GM19023 (cell line): ENCODE measurements at regions not wholly inside any gene's neighbourhood (a gene's known extent, or its start where the extent isn't known, plus 50 kb on each side); places are given as distances from the start of the nearest gene placed in this dataset.

Experiments used
- ATAC-seq: cut with Tn5 transposase; IDR thresholded peaks from one replicate; pipeline ENCODE4 v1.9.1; 2021; ENCODE audit warnings: mild to moderate bottlenecking, moderate library complexity; ENCODE audit not compliant: unreplicated experiment

DNA sequence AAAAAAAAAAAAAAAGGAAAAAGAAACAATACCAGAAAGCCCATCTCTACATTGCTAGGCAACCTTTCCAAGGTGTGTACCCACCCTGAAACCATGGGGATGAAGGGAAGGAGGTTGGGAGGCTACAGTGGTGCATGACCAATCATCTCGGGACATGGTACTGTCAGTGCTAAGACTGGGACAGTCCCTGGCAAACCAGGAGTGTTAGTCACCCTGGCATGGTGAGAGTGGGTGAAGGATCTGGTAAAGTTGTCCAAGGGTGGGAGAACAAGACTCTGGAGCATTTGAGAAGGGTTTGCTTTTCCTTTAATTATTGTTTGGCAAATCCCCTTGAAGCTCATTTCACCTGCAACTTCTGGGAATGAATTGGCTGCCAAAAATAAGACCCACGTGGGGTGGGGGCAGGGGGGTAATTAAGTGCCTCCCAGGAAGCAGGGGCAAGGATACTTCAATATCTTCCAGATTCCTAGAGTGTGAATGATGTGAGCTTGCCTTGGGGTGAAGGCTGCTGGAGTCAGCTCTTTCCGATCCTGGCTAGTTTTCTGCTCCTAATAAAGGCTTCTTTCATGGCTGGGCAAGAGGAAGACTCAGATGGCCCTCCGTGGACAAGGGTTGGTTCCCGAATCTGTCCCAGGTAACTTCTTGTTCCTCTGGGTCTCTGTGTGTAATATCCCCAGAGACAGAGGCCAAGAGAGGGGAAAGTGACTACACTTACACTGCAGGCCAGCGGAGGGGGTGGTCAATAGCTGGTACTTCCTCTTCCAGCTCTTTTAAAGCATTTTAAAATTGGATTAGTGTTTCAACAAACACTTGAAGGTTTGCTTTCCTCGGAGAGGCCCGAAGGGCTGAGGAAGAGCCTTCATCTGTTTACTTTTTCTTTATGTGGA lies 61.6 kb upstream of the SPRY4 start:
- ATAC-seq, result no peak

DNA sequence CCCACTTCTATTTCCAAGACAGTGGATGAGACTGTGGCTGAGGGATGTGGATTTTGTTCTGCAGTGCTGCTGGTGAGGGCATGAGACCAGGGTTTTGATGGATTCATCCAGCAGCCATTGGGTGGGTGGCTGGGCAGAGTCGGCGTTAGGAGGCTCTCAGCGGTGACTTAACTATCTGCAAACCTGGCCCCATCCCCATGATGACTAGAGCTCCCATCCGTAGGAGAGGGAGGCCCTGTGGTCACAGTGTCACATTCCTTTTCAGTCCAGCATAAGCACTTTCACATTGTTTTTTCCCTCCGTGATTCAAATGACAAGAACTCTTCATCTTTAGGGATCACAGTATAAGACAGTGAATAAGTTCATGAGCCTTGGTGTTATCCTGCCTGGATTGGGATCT lies 60.4 kb upstream of the SPRY4 start:
- ATAC-seq, result no peak

DNA sequence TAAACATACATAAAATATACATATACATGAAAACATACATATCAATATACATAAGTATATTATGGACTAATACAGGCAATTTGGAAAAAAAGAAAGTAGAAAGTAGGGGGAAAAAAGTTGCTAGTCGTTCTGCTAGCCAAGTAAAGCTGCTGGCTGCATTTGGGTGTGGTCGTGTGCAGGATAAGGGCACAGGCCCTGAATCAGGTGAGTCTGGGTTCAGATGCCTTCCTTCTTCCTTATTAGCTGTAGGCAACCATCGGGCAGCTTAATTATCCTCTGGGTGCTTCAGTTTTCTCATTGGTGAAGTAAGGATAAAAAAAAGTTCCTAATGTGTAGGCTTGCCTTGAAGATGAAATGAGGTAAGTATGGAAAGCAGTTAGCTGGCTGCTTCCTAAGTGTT lies 59.2 kb upstream of the SPRY4 start:
- ATAC-seq, result no peak

DNA sequence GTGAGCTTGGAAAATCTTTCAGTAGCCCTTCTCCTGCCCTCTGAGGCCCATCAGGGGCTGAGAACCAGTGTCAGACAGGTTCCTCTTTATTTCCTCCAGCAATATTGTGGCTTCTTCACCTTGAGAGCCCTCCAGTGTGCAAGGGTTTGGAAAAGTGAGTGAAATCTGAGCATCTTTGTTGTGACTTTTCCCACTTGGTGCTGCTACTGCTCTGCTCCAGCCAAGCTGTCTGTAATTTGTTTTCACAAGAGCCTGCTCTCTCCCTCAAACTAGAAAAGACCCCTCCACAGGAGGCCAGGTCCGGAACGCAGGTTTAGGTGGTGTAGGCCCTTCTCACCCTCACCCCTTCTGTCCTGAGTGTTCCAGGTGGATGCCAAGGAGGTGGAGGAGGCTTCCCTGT lies 57.4 kb upstream of the SPRY4 start:
- no peak for ATAC-seq

DNA sequence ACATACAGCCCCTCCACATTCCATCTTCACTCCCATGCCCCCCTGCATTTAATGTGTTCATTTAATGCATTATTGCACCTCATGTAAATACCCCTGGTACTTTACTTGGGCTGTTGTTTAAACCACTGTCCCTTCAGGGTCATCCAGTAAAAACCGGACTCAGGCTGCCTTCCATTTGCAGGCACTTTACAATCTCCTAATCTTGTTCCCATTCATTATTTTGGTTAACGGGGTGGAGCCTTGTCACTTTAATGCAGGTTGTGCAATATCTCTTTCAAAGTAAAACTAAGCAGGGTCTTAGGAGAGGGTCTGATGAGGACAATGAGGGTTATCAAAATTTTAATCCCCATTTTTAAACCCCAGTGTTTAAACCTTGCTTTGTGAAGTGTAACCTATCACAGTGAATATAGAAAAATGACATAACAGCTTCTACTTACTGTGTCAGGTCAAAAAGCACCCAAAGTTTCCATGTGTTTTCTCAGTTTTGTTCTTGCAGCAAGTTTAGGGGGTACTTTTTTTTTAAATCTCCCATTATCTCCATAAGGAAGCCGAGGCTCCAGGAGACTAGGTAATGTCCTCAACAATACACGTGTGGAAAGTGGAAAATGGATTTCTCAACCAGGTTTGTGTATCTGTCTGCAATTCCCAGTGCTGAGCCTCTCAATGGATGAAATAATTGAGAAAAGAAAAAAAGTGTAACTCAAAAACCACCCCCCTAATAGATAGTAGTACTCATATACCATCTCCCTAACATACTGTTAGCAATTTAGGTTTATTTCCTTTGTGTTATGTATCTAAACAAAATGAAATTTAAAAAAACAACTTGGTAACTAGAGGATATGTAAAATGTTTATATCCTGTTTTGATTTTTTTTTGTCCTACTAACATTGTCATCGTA lies 54.2 kb upstream of the SPRY4 start:
- no peak for ATAC-seq

DNA sequence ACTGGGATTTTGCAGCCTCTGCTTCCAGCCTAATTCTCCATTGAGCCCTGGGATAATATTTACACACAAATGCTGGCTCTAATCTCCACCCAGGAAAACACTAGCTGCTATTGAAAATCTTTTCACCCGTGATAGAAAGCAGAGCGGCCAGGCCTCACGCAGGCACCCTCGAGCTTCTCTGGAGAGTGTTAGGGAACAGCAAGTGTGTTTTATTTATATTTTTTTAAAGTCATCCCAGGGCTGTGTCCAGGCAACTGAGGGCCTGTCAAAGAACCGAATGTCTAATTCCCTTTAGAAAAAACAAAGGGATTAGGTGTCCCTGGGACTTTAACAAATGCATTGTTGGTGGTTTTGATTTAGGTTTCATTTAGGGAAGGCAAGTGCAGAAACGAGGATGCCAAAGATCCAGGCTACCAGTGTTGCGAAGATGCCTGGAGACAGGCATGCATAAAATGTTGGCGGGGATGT lies 51.2 kb upstream of the SPRY4 start:
- ATAC-seq, result no peak
